NCI-H1105 (cell line): ENCODE measurements at regions not wholly inside any gene's neighbourhood (a gene's known extent, or its start where the extent isn't known, plus 50 kb on each side); places are given as distances from the start of the nearest gene placed in this dataset.

Source experiments
- DNase-seq: peaks from one replicate; lab custom pipeline; 2025; lab: John Stamatoyannopoulos, UW

DNA sequence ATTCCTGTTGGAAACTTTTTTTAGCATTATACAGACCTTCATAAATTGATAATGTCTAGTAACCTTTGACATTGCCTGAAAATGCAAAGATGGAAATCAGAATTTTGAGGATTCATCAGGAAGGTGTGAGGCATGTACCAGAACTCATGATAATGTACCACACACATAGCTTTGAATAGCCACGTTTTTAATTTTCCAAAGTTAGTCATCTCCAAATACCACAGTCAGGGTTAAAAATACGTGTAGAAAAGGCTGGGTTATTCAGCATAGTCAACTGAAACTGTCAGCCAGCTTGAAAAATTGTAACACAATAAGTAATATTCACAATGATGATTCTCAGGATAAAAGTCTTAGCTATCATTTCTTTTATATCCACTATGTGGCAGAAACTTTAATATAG lies 102.0 kb upstream of the THRB start:
- DNase-seq, result no peak

DNA sequence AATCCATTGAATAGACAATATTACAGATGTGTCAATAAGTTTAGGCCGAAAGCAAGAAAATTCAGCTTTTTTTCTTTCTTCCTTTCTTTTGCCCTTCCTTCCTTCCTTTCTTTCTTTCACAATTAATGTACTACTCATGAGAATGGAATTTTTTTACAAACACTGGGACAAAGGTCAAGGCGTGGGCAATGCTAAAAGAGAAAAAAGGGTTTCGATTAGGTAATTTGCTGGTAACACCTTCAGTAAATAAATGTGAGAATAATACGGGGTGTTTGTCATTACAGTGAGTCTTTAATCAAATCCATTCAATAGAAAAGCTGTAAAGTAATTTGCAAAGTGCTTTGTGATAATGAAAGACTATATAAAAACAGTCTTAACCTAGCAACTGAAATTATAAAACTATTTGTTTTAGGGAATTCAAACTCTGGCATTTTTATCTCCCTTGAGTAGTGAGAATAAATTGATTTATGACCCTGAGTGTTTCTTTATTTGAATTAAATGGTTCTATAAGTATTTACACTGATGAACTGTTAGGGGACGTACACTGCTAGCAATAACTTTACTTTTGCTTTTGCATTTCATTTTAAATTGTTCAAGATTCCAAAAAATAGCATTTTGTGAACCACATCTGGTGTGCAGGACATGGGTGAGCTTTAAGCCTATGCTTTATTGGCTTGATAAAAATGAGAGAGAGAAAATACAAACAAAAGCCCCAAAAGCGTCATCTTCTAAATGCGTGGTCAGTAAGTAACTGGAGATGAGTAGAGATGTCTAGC lies 104.2 kb upstream of the THRB start:
- no peak for DNase-seq

DNA sequence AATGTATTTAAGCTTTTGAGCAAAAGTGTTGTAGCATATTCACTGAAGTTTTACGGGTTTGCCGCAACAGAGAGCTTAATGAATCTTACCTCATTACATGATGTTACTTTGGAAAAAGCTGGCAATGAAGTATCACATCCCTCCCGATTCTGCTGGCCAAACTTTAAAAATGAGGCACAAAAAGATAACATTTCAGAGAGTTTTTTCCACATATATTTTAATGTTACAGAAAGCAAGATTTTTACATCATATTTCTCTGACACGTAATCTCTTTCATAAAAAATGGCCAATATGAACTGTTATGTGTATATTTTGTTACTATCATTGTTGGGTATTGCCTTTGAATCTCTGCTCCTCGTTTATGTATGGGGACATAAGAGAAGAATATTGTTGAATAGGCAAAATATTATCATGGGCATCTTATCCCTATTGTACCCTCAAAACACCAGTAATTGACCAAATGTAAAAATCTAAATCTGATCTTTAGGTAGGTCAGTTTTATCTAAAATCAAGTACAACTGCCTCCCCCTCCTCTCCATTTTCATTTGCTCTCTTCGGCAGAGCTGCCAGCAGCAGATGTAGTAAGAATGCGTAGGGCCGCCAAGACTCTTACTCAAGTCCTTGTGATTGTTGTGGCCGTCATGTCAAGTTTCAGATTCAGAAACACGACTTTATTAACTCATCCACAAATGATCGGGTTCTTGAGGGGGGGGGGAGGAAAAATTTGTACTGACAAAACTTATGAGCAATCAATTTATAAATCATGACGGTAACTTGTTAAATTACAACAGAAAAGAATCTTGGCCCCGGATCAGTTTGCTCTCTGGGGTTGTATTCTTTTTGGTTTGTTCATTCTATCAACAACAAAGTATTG lies 106.7 kb upstream of the THRB start:
- no peak for DNase-seq

DNA sequence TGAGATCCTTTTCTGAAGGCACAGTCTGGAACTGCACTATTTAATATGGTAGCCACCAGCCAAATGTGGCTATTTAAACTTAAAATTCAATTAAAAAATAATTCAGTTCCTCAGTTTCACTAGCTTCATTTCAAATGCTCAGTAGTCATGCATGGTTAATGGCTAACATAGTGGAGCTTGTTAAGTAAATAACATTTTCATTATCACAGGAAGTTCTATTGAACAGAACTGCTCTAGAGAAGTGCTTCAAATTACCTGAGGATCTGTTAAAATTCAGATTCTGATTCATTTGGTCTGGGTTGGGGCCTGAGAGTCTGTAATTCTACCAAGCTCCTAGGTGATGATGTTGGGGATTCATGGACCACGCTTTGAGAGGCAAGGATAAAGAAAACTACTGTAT lies 109.6 kb upstream of the THRB start:
- DNase-seq, result no peak

DNA sequence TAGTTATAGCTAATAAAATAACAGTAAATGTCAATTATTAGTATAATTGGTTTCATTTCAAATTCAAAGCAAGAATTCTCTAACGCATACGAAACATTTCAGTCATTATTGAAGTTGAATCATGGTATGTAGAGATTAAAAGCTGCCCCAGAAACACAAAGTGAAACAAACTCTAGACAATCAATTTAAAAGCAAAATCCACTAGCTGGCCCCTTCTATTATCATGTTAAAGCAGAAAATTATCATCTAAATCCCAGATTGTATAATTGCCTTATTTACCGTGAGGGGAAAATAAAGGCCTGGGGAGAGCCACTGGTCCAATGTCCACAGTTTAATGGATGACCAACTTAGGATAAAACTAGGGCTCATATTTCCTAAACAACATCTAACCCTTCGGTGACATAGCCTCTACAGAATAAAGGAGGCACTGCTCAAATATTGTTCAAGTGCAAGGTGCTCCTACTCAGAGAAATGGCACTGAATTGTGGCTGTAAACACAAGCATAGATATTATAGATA lies 110.9 kb upstream of the THRB start:
- no peak for DNase-seq

- no peak for DNase-seq
These were observed 112.6 kb upstream of the THRB start for GRCh38 chr3:24607281-24607680.

GRCh38 chr3:24608701-24609390 lies 114.2 kb upstream of the THRB start:
- DNase-seq, result no peak

DNA sequence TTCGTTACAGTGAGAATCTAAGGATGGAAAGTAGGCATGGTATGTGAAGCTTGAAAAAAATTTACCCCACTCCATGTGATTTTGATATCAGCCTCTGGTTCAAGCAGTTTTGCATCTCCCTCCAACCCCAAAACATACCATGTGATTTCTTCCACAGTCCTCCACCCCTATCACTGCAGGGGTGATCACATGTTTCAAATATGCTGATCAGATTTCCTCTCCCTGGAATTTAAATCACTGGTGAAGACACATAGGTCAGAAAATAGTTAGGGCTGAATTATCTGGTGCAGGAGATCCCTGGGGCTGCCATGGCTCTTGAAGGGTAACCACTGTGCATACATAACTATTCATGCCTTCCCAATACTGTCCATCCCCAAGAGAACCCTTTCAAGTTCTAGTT lies 119.7 kb upstream of the THRB start:
- DNase-seq, result no peak

DNA sequence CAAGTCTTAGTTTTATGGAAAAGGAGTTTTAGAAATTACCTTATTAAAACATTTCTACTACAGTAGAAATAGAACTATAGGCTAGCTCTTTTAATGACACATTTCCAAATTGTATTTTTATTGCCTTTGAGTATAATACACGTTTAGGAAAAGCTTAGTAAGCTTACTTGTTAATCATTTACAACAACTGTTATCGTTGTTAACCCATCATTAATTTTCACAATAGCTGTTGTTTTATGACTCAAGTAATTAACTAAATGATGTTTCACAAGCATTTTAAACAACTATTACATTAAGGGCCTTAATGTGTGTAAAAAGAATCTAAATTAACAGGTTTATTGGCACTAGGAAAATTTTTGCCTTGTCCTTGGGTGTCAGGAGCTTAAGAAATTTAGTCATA lies 120.5 kb upstream of the THRB start:
- no peak for DNase-seq

- DNase-seq, result no peak
These were observed 121.6 kb upstream of the THRB start for GRCh38 chr3:24616110-24616829.

DNA sequence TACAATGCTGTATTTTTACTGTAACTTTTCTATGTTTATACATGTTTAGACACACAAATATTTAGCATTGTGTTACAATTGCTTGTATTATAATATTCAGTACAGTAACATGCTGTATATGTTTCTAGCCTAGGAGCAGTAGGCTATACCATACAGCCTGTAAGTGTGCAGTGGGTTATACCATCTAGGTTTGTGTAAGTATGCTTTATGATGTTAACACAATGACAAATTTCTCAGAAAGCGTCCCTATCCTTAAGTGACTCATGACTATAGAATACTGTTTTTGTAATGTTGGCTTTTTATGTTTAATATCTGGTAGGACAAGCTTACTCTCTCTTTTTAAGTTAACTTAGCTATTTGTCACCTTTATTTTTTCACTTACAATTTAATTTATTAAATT lies 127.5 kb upstream of the THRB start:
- DNase-seq, result no peak

- DNase-seq, result no peak
These were observed 128.1 kb upstream of the THRB start for GRCh38 chr3:24622696-24623225.

GRCh38 chr3:24623657-24624056 lies 129.0 kb upstream of the THRB start:
- no peak for DNase-seq

GRCh38 chr3:24624938-24625681 lies 130.5 kb upstream of the THRB start:
- no peak for DNase-seq

DNA sequence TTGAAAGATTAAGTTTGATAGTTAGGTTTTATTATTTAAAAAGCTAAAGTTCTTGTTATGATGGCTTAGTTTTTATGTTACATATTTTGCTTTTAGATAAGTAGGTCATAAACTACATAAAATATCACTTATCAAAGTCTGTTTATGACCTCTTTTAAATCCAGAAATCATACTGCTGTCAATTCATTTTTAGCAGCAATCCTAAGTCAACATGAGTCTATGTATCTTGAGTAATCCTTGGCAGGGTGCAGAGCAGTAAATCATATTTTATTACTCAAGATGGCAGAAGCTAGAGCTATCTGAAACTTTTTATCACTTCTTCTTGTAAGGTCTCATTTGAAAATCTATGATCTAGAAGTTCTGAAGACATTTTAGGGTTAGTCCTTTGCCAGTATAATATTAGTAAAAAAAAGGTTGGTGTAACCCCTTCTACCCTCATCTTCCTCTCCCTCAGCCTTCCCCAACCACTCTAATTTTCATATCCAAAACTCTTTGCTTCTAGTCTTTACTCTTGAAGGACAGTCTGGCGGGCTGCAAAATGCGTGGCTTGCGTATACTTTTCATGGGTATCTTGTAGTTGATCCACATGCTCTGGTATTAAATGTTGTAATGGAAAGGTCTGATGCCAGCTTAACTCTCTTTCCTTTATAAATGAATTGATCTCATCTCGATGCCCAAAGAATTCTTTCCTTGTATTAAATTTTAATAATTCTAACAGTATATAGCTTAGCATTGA lies 134.0 kb upstream of the THRB start:
- DNase-seq, result no peak

DNA sequence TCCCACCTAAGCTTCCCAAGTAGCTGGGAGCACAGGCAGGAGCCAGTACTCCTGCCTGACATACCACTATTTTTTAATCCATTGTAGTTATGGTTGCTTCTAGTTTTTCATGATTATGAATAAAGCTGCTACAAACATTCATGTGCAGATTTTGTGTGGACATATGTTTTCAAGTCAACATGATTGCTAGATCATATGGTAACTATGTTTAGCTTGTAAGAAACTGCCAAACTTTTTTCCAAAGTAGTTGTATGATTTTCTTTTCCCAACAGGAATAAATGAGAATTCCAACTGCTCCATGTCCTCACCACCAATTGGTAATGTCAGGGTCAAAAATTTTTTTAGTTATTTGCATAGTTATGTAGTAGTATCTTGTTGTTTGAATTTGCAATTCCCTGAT lies 136.8 kb upstream of the THRB start:
- DNase-seq, result no peak

DNA sequence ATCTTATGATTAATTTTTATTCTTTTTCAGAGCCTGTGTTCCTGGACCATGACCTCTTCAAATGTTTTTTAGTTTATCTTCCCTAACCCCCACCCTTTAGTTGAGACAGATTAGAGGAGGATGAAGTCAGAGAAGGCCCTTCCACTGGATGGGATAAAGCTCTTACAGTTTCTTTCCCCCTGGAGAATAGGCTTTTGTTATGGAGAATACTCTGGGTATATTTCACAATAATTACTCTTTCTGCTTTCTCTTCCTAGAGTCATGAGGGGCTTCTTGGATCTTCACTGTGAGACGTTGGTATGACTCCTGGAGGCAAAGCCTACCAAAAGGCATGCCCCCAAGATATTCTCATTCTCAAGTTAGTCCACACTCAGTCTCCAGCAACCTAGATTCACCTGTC lies 144.4 kb upstream of the THRB start:
- no peak for DNase-seq

GRCh38 chr3:24639481-24640329 lies 145.1 kb upstream of the THRB start:
- no peak for DNase-seq

DNA sequence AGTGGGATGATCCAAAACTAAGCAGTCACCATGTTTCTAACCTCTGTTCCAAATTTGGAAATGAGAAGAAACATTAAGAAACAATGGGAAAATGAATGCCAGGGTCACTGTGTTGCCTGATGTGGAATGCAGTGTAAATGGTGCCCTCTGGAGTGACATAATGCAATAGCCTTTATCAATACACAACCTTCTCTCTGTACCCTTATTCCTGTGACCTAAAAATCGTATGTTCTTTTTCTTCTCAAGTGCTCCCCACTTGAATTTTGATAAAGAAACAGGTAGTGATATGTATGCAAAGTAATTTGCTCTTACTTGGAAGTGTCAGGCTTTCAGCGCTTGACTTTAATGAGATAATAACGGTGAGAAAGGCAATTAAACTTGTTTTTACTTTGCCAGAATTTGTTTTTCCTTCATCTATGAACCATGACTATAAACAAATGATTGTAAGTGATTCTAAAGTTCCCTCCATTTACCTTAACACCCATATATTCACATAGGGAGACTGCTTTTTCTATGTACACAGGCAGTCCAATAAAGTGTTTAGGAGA lies 145.8 kb upstream of the THRB start:
- DNase-seq, result no peak
